ENCODE measurements at regions not wholly inside any gene's neighbourhood (a gene's known extent, or its start where the extent isn't known, plus 50 kb on each side); places are given as distances from the start of the nearest gene placed in this dataset.

- DNase-seq (ENCODE audit: low read depth, low spot score) = no peak
These were observed 371.9 kb upstream of the TBL1XR1 start for GRCh38 chr3:177569193-177569592.

GRCh38 chr3:177569875-177570657 lies 372.8 kb upstream of the TBL1XR1 start:
- no peak for DNase-seq (ENCODE audit: low read depth, low spot score)

- no peak for DNase-seq (ENCODE audit: low read depth, low spot score)
These were observed 374.1 kb upstream of the TBL1XR1 start for GRCh38 chr3:177571271-177571943.

- DNase-seq (ENCODE audit: low read depth, low spot score) = no peak
These were observed 374.6 kb upstream of the TBL1XR1 start for GRCh38 chr3:177571944-177572315.

GRCh38 chr3:177574222-177574856 lies 377.1 kb upstream of the TBL1XR1 start:
- DNase-seq (ENCODE audit: low read depth, low spot score) = no peak

- DNase-seq (ENCODE audit: low read depth, low spot score) = no peak
These were observed 379.5 kb upstream of the TBL1XR1 start for GRCh38 chr3:177576746-177577145.

- no peak for DNase-seq (ENCODE audit: low read depth, low spot score)
These were observed 381.2 kb upstream of the TBL1XR1 start for GRCh38 chr3:177578488-177578887.

GRCh38 chr3:177579419-177579818 lies 382.1 kb upstream of the TBL1XR1 start:
- DNase-seq (ENCODE audit: low read depth, low spot score) = no peak

- DNase-seq (ENCODE audit: low read depth, low spot score) = no peak
These were observed 383.2 kb upstream of the TBL1XR1 start for GRCh38 chr3:177580437-177580836.

GRCh38 chr3:177585271-177585670 lies 388.0 kb upstream of the TBL1XR1 start:
- no peak for DNase-seq (ENCODE audit: low read depth, low spot score)

- DNase-seq (ENCODE audit: low read depth, low spot score) = no peak
These were observed 391.9 kb upstream of the TBL1XR1 start for GRCh38 chr3:177589041-177589650.

GRCh38 chr3:177589911-177590381 lies 392.7 kb upstream of the TBL1XR1 start:
- no peak for DNase-seq (ENCODE audit: low read depth, low spot score)

GRCh38 chr3:177590826-177591225 lies 393.5 kb upstream of the TBL1XR1 start:
- no peak for DNase-seq (ENCODE audit: low read depth, low spot score)

- DNase-seq (ENCODE audit: low read depth, low spot score) = no peak
These were observed 394.1 kb upstream of the TBL1XR1 start for GRCh38 chr3:177591379-177591778.

- no peak for DNase-seq (ENCODE audit: low read depth, low spot score)
These were observed 396.8 kb upstream of the TBL1XR1 start for GRCh38 chr3:177594096-177594495.

- DNase-seq (ENCODE audit: low read depth, low spot score) = no peak
These were observed 398.4 kb upstream of the TBL1XR1 start for GRCh38 chr3:177595530-177596188.

GRCh38 chr3:177596248-177596815 lies 399.1 kb upstream of the TBL1XR1 start:
- DNase-seq (ENCODE audit: low read depth, low spot score) = no peak

- DNase-seq (ENCODE audit: low read depth, low spot score) = no peak
These were observed 399.6 kb upstream of the TBL1XR1 start for GRCh38 chr3:177596816-177597271.

GRCh38 chr3:177597311-177598096 lies 400.2 kb upstream of the TBL1XR1 start:
- peak; percentile 1 for DNase-seq (ENCODE audit: low read depth, low spot score)

- no peak for DNase-seq (ENCODE audit: low read depth, low spot score)
These were observed 401.0 kb upstream of the TBL1XR1 start for GRCh38 chr3:177598097-177598833.

Data from activated CD4-positive, CD25-positive, alpha-beta regulatory T cell treated with anti-CD3 and anti-CD28 coated beads, Interleukin-2, amount 50 U/mL, for 16 hours (primary cell).